GM23338 (cell line): ENCODE measurements at regions not wholly inside any gene's neighbourhood (a gene's known extent, or its start where the extent isn't known, plus 50 kb on each side); places are given as distances from the start of the nearest gene placed in this dataset.

Source experiments
- CTCF ChIP-seq, 2 experiments: fragments of 200-600 bp in 1 of 2; sonication (generic) in 1 of 2; conservative IDR thresholded peaks; 2 replicates each; pipeline versions ENCODE4 v1.5.1 to v1.6.1; 2016 to 2017; ENCODE audit warnings: antibody characterized with exemption in 2 of 2, low read depth in 2 of 2, mild to moderate bottlenecking in 2 of 2, moderate library complexity in 1 of 2
- EZH2 ChIP-seq: fragments of 200-600 bp; sonication (generic); IDR thresholded peaks from one replicate; pipeline ENCODE4 v1.8.0; 2017; ENCODE audit warnings: antibody characterized with exemption, mild to moderate bottlenecking, low read depth; ENCODE audit not compliant: unreplicated experiment
- JUNB ChIP-seq: IDR thresholded peaks from one replicate; pipeline ENCODE4 v1.6.1; 2016; ENCODE audit warnings: antibody characterized with exemption; ENCODE audit not compliant: unreplicated experiment
- NANOG ChIP-seq: IDR thresholded peaks from 2 replicates; pipeline ENCODE4 v1.6.1; 2016; ENCODE audit warnings: antibody characterized with exemption, borderline replicate concordance
- POLR2AphosphoS5 ChIP-seq: IDR thresholded peaks from 2 replicates; pipeline ENCODE4 v1.6.1; 2016; ENCODE audit warnings: antibody characterized with exemption, low read depth
- REST ChIP-seq: IDR thresholded peaks from one replicate; pipeline ENCODE4 v1.6.1; 2018; ENCODE audit warnings: antibody characterized with exemption; ENCODE audit not compliant: unreplicated experiment

- no peak for TF ChIP-seq CTCF (conservative IDR thresholded peaks at IDR 0.05; ENCODE audit: low read depth in 2 of 2)
- no peak for TF ChIP-seq EZH2
- TF ChIP-seq POLR2AphosphoS5, result no peak
- no peak for TF ChIP-seq REST
- no peak for TF ChIP-seq NANOG
- no peak for TF ChIP-seq JUNB
These were observed 149.8 kb upstream of the NOCT start for GRCh38 chr4:138865765-138866164.
